ENCODE measurements at regions not wholly inside any gene's neighbourhood (a gene's known extent, or its start where the extent isn't known, plus 50 kb on each side); places are given as distances from the start of the nearest gene placed in this dataset.

DNA sequence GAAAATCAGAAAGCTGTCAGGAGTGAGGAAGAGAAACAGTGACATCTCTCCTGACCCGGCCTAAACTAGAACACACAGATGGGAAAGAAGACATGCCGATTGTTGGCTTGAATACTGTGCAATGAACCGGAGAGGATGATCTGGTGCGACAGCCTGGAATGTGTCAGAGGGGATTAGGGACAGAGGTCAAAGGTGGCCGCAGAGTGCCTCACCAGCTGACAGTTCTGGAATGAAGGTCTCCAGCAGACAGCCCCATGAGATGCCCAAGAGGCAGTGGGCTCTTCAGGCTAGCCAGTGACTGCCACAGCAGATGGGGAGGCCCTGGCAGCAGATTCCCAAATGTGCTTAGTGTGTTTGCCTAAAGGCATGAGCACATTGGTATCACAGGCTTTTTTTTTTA is 623.2 kb downstream of the CDH8 start (continued):
- TF ChIP-seq MTA3 (IDR thresholded peaks at IDR 0.05; ENCODE audit: borderline replicate concordance, low read length): no peak

DNA sequence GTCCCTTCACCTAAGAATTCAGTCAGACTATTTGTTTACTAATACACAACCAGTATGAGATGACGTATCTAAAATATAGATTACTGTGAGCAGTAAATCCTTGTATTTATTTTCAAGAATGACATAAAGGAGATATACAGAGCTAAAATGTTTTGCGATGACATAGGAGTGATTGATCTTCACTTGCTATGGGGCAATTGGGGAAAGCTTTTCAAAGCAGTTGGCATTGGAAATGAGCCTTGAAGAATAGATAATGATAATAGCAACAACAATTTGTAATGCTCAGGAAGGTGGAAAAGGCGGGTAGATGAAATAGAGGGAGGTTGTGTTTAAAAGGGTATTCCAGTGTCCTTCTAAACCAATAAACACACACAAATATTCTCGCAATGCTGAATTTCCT is 623.7 kb downstream of the CDH8 start:
- Histone ChIP-seq H3K79me2 (ENCODE audit: control insufficient read depth, insufficient read depth, low read length) (no peaks in the 10 kb centered on the region), H2AFZ (ENCODE audit: control insufficient read depth, low read depth, low read length) (no peak overlapping the region), H3K36me3 (ENCODE audit: control insufficient read depth in 2 of 2, insufficient read depth in 2 of 2, low read length in 1 of 2) (no peaks in the 10 kb centered on the region), H3K4me2 (ENCODE audit: control insufficient read depth, insufficient read depth) (no peak overlapping the region), H3K9me3 (replicated peaks; ENCODE audit: control insufficient read depth, insufficient read depth, low read length) (no peaks in the 10 kb centered on the region), H3K9ac (ENCODE audit: control insufficient read depth, insufficient read depth, low read length) (no peak overlapping the region), H3K4me3 (no peak overlapping the region), H3K27ac (ENCODE audit: control insufficient read depth, insufficient read depth) (no peak overlapping the region), H3K27me3 (replicated peaks in 1 of 2; ENCODE audit: control insufficient read depth in 2 of 2, insufficient read depth in 2 of 2, low read length in 1 of 2) (no peaks in the 10 kb centered on the region), H4K20me1 (ENCODE audit: control insufficient read depth, insufficient read depth) (no peaks in the 10 kb centered on the region), H3K4me1 (ENCODE audit: control insufficient read depth, insufficient read depth, low read length) (no peaks in the 10 kb centered on the region)
- in situ Hi-C loops (cut with MboI) (no loop called here), intact Hi-C loops (cut with micrococcal nuclease; ENCODE audit: unreplicated experiment) (no loop called here)
- TF ChIP-seq DPF2 (IDR thresholded peaks at IDR 0.05) (no peak), POLR2AphosphoS5 (IDR thresholded peaks at IDR 0.05; ENCODE audit: low read length) (no peak), RFX5 (IDR thresholded peaks at IDR 0.05; ENCODE audit: low read depth, low read length) (no peak), POLR2A (IDR thresholded peaks at IDR 0.05; ENCODE audit: low read depth, low read length) (no peak), SIN3A (IDR thresholded peaks at IDR 0.05; ENCODE audit: low read depth, low read length) (no peak), IKZF1 (conservative IDR thresholded peaks at IDR 0.05) (no peak), EP300 (IDR thresholded peaks at IDR 0.05; ENCODE audit: borderline replicate concordance in 1 of 2, control insufficient read depth in 1 of 2, low read depth in 2 of 2, low read length in 2 of 2) (no peak), ZNF24 (IDR thresholded peaks at IDR 0.05) (no peak), CBX3 (IDR thresholded peaks at IDR 0.05; ENCODE audit: borderline replicate concordance, low read depth) (no peak), SMAD5 (IDR thresholded peaks at IDR 0.05; ENCODE audit: low read depth) (no peak), WRNIP1 (IDR thresholded peaks at IDR 0.05; ENCODE audit: borderline replicate concordance, low read depth, low read length) (no peak), NFYB (IDR thresholded peaks at IDR 0.05; ENCODE audit: insufficient read depth, low read depth, low read length) (no peak), GABPA (IDR thresholded peaks at IDR 0.05; ENCODE audit: low read depth) (no peak), HDAC2 (IDR thresholded peaks at IDR 0.05) (no peak), SP1 (IDR thresholded peaks at IDR 0.05; ENCODE audit: low read depth, low read length) (no peak)
- TF ChIP-seq, protein P1, sequence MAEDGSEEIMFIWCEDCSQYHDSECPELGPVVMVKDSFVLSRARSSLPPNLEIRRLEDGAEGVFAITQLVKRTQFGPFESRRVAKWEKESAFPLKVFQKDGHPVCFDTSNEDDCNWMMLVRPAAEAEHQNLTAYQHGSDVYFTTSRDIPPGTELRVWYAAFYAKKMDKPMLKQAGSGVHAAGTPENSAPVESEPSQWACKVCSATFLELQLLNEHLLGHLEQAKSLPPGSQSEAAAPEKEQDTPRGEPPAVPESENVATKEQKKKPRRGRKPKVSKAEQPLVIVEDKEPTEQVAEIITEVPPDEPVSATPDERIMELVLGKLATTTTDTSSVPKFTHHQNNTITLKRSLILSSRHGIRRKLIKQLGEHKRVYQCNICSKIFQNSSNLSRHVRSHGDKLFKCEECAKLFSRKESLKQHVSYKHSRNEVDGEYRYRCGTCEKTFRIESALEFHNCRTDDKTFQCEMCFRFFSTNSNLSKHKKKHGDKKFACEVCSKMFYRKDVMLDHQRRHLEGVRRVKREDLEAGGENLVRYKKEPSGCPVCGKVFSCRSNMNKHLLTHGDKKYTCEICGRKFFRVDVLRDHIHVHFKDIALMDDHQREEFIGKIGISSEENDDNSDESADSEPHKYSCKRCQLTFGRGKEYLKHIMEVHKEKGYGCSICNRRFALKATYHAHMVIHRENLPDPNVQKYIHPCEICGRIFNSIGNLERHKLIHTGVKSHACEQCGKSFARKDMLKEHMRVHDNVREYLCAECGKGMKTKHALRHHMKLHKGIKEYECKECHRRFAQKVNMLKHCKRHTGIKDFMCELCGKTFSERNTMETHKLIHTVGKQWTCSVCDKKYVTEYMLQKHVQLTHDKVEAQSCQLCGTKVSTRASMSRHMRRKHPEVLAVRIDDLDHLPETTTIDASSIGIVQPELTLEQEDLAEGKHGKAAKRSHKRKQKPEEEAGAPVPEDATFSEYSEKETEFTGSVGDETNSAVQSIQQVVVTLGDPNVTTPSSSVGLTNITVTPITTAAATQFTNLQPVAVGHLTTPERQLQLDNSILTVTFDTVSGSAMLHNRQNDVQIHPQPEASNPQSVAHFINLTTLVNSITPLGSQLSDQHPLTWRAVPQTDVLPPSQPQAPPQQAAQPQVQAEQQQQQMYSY (CRISPR knock-in tag; IDR thresholded peaks at IDR 0.05): no peak
- TF ChIP-seq, protein P2, sequence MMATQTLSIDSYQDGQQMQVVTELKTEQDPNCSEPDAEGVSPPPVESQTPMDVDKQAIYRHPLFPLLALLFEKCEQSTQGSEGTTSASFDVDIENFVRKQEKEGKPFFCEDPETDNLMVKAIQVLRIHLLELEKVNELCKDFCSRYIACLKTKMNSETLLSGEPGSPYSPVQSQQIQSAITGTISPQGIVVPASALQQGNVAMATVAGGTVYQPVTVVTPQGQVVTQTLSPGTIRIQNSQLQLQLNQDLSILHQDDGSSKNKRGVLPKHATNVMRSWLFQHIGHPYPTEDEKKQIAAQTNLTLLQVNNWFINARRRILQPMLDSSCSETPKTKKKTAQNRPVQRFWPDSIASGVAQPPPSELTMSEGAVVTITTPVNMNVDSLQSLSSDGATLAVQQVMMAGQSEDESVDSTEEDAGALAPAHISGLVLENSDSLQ (IDR thresholded peaks at IDR 0.05): no peak
- TF ChIP-seq, protein P3, sequence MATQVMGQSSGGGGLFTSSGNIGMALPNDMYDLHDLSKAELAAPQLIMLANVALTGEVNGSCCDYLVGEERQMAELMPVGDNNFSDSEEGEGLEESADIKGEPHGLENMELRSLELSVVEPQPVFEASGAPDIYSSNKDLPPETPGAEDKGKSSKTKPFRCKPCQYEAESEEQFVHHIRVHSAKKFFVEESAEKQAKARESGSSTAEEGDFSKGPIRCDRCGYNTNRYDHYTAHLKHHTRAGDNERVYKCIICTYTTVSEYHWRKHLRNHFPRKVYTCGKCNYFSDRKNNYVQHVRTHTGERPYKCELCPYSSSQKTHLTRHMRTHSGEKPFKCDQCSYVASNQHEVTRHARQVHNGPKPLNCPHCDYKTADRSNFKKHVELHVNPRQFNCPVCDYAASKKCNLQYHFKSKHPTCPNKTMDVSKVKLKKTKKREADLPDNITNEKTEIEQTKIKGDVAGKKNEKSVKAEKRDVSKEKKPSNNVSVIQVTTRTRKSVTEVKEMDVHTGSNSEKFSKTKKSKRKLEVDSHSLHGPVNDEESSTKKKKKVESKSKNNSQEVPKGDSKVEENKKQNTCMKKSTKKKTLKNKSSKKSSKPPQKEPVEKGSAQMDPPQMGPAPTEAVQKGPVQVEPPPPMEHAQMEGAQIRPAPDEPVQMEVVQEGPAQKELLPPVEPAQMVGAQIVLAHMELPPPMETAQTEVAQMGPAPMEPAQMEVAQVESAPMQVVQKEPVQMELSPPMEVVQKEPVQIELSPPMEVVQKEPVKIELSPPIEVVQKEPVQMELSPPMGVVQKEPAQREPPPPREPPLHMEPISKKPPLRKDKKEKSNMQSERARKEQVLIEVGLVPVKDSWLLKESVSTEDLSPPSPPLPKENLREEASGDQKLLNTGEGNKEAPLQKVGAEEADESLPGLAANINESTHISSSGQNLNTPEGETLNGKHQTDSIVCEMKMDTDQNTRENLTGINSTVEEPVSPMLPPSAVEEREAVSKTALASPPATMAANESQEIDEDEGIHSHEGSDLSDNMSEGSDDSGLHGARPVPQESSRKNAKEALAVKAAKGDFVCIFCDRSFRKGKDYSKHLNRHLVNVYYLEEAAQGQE (IDR thresholded peaks at IDR 0.05; ENCODE audit: low read depth, low read length): no peak
- no peak for FAIRE-seq
- CTCF ChIA-PET: no interaction called here
- POLR2A ChIA-PET: no interaction called here
- SMC1A ChIA-PET (ENCODE audit: uncharacterized antibody, unreplicated experiment): no interaction called here
- RAD21 ChIA-PET (ENCODE audit: unreplicated experiment): no interaction called here
- WGBS (ENCODE audit: insufficient coverage, insufficient replicate concordance, low lambda C conversion rate, missing lambda C conversion rate): 9% methylated on average over 4 of the region's 4 CpGs
- ATAC-seq: no peak
- BruUV-seq (replicated peaks): no TSS peak
- no peak for DNase-seq (ENCODE audit: low read depth, low spot score)
